Common myeloid progenitor, CD34-positive (primary cell): ENCODE measurements at regions not wholly inside any gene's neighbourhood (a gene's known extent, or its start where the extent isn't known, plus 50 kb on each side); places are given as distances from the start of the nearest gene placed in this dataset.
"Not testable (repeated sequence)": the region's sequence is repeated elsewhere in the genome, so short reads cannot be mapped to it uniquely, and the experiment has no call there.

Experiments used
- CTCF ChIA-PET: fragments of 350-600 bp; sonication (Branson Sonifier 250); formaldehyde crosslinking; loops from one replicate; lab custom pipeline; 2021; ENCODE audit warnings: antibody characterized with exemption; lab: Charles Lee
- POLR2A ChIA-PET: fragments of 350-600 bp; sonication (Branson Sonifier 250); formaldehyde crosslinking; loops from one replicate; lab custom pipeline; 2021; ENCODE audit warnings: antibody characterized with exemption; lab: Charles Lee
- DNase-seq, 3 donors: peaks; one replicate each; pipeline versions ENCODE4 v3.0.0 to v3.0.0-alpha.2; 2013
- H3K27ac ChIP-seq, 2 experiments: 1 replicate in 1 of 2; 2 replicates in 1 of 2; pipeline ENCODE4 v1.7.0; 2013; ENCODE audit warnings: inconsistent platforms in 2 of 2, low read length in 2 of 2, mild to moderate bottlenecking in 2 of 2, low read depth in 1 of 2, moderate library complexity in 1 of 2; ENCODE audit not compliant: severe bottlenecking in 2 of 2, insufficient read depth in 1 of 2, poor library complexity in 1 of 2
- H3K27me3 ChIP-seq, 5 experiments: replicated peaks in 2 of 5; 1 replicate in 3 of 5; 2 replicates in 2 of 5; pipeline versions ENCODE4 v1.6.1 to v1.7.0; 2013; ENCODE audit warnings: low read length in 4 of 5, mild to moderate bottlenecking in 2 of 5, moderate library complexity in 2 of 5, inconsistent platforms in 1 of 5; ENCODE audit not compliant: insufficient read depth in 5 of 5, control insufficient read depth in 4 of 5
- H3K36me3 ChIP-seq, 4 experiments: 1 replicate in 2 of 4; 2 replicates in 2 of 4; pipeline versions ENCODE4 v1.6.1 to v1.7.0; 2013; ENCODE audit warnings: low read length in 3 of 4, control low read depth in 1 of 4, mild to moderate bottlenecking in 1 of 4; ENCODE audit not compliant: control insufficient read depth in 4 of 4, insufficient read depth in 4 of 4
- H3K4me1 ChIP-seq, 4 experiments: 1 replicate in 3 of 4; 2 replicates in 1 of 4; pipeline versions ENCODE4 v1.6.1 to v1.7.1; 2013; ENCODE audit warnings: low read length in 3 of 4, mild to moderate bottlenecking in 3 of 4, control low read depth in 1 of 4, inconsistent platforms in 1 of 4, moderate library complexity in 1 of 4; ENCODE audit not compliant: control insufficient read depth in 4 of 4, insufficient read depth in 4 of 4; ENCODE audit errors: control extremely low read depth in 1 of 4
- H3K4me3 ChIP-seq, 7 experiments: 1 replicate in 4 of 7; 2 replicates in 3 of 7; pipeline versions ENCODE4 v1.5.1 to v1.7.0; 2013; ENCODE audit warnings: mild to moderate bottlenecking in 7 of 7, low read length in 6 of 7, moderate library complexity in 6 of 7, inconsistent platforms in 2 of 7, low read depth in 2 of 7, control low read depth in 1 of 7; ENCODE audit not compliant: insufficient read depth in 4 of 7, control insufficient read depth in 1 of 7; ENCODE audit errors: extremely low read depth in 1 of 7
- H3K9me3 ChIP-seq, 5 experiments: 1 replicate in 4 of 5; 2 replicates in 1 of 5; pipeline versions ENCODE4 v1.6.1 to v1.7.1; 2013; ENCODE audit warnings: low read length in 4 of 5, mild to moderate bottlenecking in 2 of 5, inconsistent platforms in 1 of 5, low read depth in 1 of 5, moderate library complexity in 1 of 5; ENCODE audit not compliant: control insufficient read depth in 4 of 5, insufficient read depth in 2 of 5; ENCODE audit errors: control extremely low read depth in 1 of 5
- WGBS: methylation state at CpG from one replicate; pipeline ENCODE4 v1.1.5; 2013; ENCODE audit not compliant: insufficient coverage; 5-methylcytosine and 5-hydroxymethylcytosine counted together

- Histone ChIP-seq H3K36me3 (no peaks in the 10 kb centered on the region), H3K9me3 (peaks cover 0 to 3% (median 0%) of the 10 kb centered on the region in 5 experiments), H3K27ac (no peak overlapping the region), H3K27me3 (no peaks in the 10 kb centered on the region), H3K4me3 (no peak overlapping the region), H3K4me1 (peaks cover 0 to 35% (median 19%) of the 10 kb centered on the region in 4 experiments)
- DNase-seq = no peak
- ChIA-PET POLR2A (no interaction called here), CTCF (interaction anchor here (1.1 to 1.4 kb wide), 2 partner anchors 15 to 44 kb away, joined by 3 read pairs; no protein-coding TSS in a partner anchor)
- WGBS = 95% methylated on average over 8 of the region's 10 CpGs
Measured at GRCh38 chr15:70517194-70517590, 246.2 kb downstream of the UACA start.

GRCh38 chr15:70516408-70517193, 246.8 kb downstream of the UACA start:
- H3K4me1 ChIP-seq = peaks cover 0 to 35% (median 19%) of the 10 kb centered on the region in 4 experiments
- H3K27me3 ChIP-seq = no peaks in the 10 kb centered on the region
- WGBS = 95% methylated on average over 4 of the region's 6 CpGs
- no peak overlapping the region for H3K4me3 ChIP-seq
- H3K27ac ChIP-seq = no peak overlapping the region
- DNase-seq = no peak
- POLR2A ChIA-PET = no interaction called here
- H3K36me3 ChIP-seq = no peaks in the 10 kb centered on the region
- peaks cover 0 to 4% (median 0%) of the 10 kb centered on the region in 5 experiments for H3K9me3 ChIP-seq
- CTCF ChIA-PET = interaction anchor here (1.1 to 19.2 kb wide), 4 partner anchors 15 to 133 kb away, joined by 3 to 281 read pairs (median 3); no protein-coding TSS in a partner anchor

- DNase-seq = peak in 2 of 3 donors; percentile 64 to 70
- 31% methylated on average over 5 of the region's 7 CpGs for WGBS
- no peak overlapping the region for H3K27ac ChIP-seq
- ChIA-PET POLR2A (no interaction called here), CTCF (interaction anchor here (0.8 to 19.2 kb wide), 14 partner anchors 10 to 1038 kb away, joined by 3 to 281 read pairs (median 5); no protein-coding TSS in a partner anchor)
- no peaks in the 10 kb centered on the region for H3K36me3 ChIP-seq
- no peaks in the 10 kb centered on the region for H3K27me3 ChIP-seq
- H3K4me3 ChIP-seq = no peak overlapping the region
- peaks cover 0 to 45% (median 24%) of the 10 kb centered on the region in 4 experiments for H3K4me1 ChIP-seq
- H3K9me3 ChIP-seq = peaks cover 0 to 13% (median 6%) of the 10 kb centered on the region in 5 experiments
Measured at GRCh38 chr15:70514251-70514650, 249.1 kb downstream of the UACA start.

GRCh38 chr15:70513819-70514218, 249.5 kb downstream of the UACA start:
- WGBS = 100% methylated on average over 1 of the region's 4 CpGs
- POLR2A ChIA-PET = no interaction called here

GRCh38 chr15:70512772-70513362, 250.5 kb downstream of the UACA start:
- Histone ChIP-seq H3K27ac (no peak overlapping the region), H3K9me3 (peaks cover 0 to 13% (median 6%) of the 10 kb centered on the region in 5 experiments), H3K4me1 (peaks cover 7 to 59% (median 38%) of the 10 kb centered on the region in 4 experiments), H3K4me3 (no peak overlapping the region), H3K36me3 (no peaks in the 10 kb centered on the region), H3K27me3 (no peaks in the 10 kb centered on the region)
- ChIA-PET POLR2A (no interaction called here), CTCF (interaction anchor here (0.7 to 19.2 kb wide), 21 partner anchors 9 to 132 kb away, joined by 3 to 281 read pairs (median 5); no protein-coding TSS in a partner anchor)
- peak; percentile 81 to 86 (median 83) for DNase-seq
- 85% methylated on average over 6 of the region's 8 CpGs for WGBS

More at GRCh38 chr15:70513819-70514218, 249.5 kb downstream of the UACA start:
- CTCF ChIA-PET = interaction anchor here (0.8 to 19.2 kb wide), 14 partner anchors 9 to 1038 kb away, joined by 3 to 281 read pairs (median 5); no protein-coding TSS in a partner anchor
- Histone ChIP-seq H3K27ac (no peak overlapping the region), H3K4me3 (no peak overlapping the region), H3K27me3 (no peaks in the 10 kb centered on the region), H3K36me3 (no peaks in the 10 kb centered on the region), H3K9me3 (peaks cover 0 to 13% (median 6%) of the 10 kb centered on the region in 5 experiments), H3K4me1 (peaks cover under 1 to 50% (median 29%) of the 10 kb centered on the region in 4 experiments)
- DNase-seq = no peak

GRCh38 chr15:70511972-70512587, 251.3 kb downstream of the UACA start:
- H3K4me3 ChIP-seq, H3K27ac ChIP-seq, H3K27me3 ChIP-seq, POLR2A ChIA-PET, H3K36me3 ChIP-seq, DNase-seq: not testable (repeated sequence)
- peaks cover 0 to 13% (median 6%) of the 10 kb centered on the region in 5 experiments for H3K9me3 ChIP-seq
- 100% methylated on average over 1 of the region's 2 CpGs for WGBS
- H3K4me1 ChIP-seq = peaks cover 9 to 60% (median 41%) of the 10 kb centered on the region in 4 experiments
- CTCF ChIA-PET = interaction anchor here (0.9 to 19.2 kb wide), 17 partner anchors 8 to 131 kb away, joined by 3 to 281 read pairs (median 5); no protein-coding TSS in a partner anchor
